ENCODE measurements at regions not wholly inside any gene's neighbourhood (a gene's known extent, or its start where the extent isn't known, plus 50 kb on each side); places are given as distances from the start of the nearest gene placed in this dataset.

- Histone ChIP-seq H3K4me2 (ENCODE audit: low read length) (no peak overlapping the region), H2AFZ (ENCODE audit: low read length) (no peak overlapping the region)
Observed at GRCh38 chr3:182142928-182143327, 431.2 kb downstream of the SOX2 start.

GRCh38 chr3:182143903-182144302 is 432.2 kb downstream of the SOX2 start:
- TF ChIP-seq EZH2 (IDR thresholded peaks at IDR 0.05; ENCODE audit: borderline replicate concordance, low read length) = no peak
- no peak for TF ChIP-seq CTCF (IDR thresholded peaks at IDR 0.05; ENCODE audit: low read length)
- no peaks in the 10 kb centered on the region for H3K36me3 ChIP-seq (ENCODE audit: insufficient read depth, low read length)
- no peak overlapping the region for H2AFZ ChIP-seq (ENCODE audit: low read length)
- no peaks in the 10 kb centered on the region for H3K9me3 ChIP-seq (ENCODE audit: low read length)
- H3K4me2 ChIP-seq (ENCODE audit: low read length) = no peak overlapping the region
- no peak overlapping the region for H3K9ac ChIP-seq (ENCODE audit: low read length)
- H4K20me1 ChIP-seq (ENCODE audit: insufficient read depth, low read length) = no peaks in the 10 kb centered on the region
- no peaks in the 10 kb centered on the region for H3F3A ChIP-seq (ENCODE audit: insufficient read depth, low read length)
- no peak overlapping the region for H3K4me3 ChIP-seq (ENCODE audit: low read depth, low read length, poor library complexity, severe bottlenecking)
- no peaks in the 10 kb centered on the region for H3K27me3 ChIP-seq (ENCODE audit: insufficient read depth, low read length)
- H3K79me2 ChIP-seq (ENCODE audit: insufficient read depth, low read length) = no peaks in the 10 kb centered on the region
- H3K4me1 ChIP-seq (ENCODE audit: insufficient read depth, low read length, severe bottlenecking) = no peaks in the 10 kb centered on the region
- no peaks in the 10 kb centered on the region for H3K9me2 ChIP-seq (ENCODE audit: low read depth, low read length)
- H3K27ac ChIP-seq (ENCODE audit: low read depth, low read length, poor library complexity, severe bottlenecking) = no peak overlapping the region

More at GRCh38 chr3:182142928-182143327, 431.2 kb downstream of the SOX2 start:
- Histone ChIP-seq H3K9me2 (ENCODE audit: low read depth, low read length) (no peaks in the 10 kb centered on the region), H3F3A (ENCODE audit: insufficient read depth, low read length) (no peaks in the 10 kb centered on the region), H3K27ac (ENCODE audit: low read depth, low read length, poor library complexity, severe bottlenecking) (no peak overlapping the region), H4K20me1 (ENCODE audit: insufficient read depth, low read length) (no peaks in the 10 kb centered on the region), H3K4me1 (ENCODE audit: insufficient read depth, low read length, severe bottlenecking) (no peaks in the 10 kb centered on the region), H3K9ac (ENCODE audit: low read length) (no peak overlapping the region), H3K9me3 (ENCODE audit: low read length) (no peaks in the 10 kb centered on the region), H3K79me2 (ENCODE audit: insufficient read depth, low read length) (no peaks in the 10 kb centered on the region), H3K27me3 (ENCODE audit: insufficient read depth, low read length) (no peaks in the 10 kb centered on the region), H3K36me3 (ENCODE audit: insufficient read depth, low read length) (no peaks in the 10 kb centered on the region), H3K4me3 (ENCODE audit: low read depth, low read length, poor library complexity, severe bottlenecking) (no peak overlapping the region)
- TF ChIP-seq CTCF (IDR thresholded peaks at IDR 0.05; ENCODE audit: low read length) = no peak
- TF ChIP-seq EZH2 (IDR thresholded peaks at IDR 0.05; ENCODE audit: borderline replicate concordance, low read length) = no peak

- Histone ChIP-seq H3K9me2 (ENCODE audit: low read depth, low read length) (no peaks in the 10 kb centered on the region; the same call in 1 of the 2 replicates), H3K9ac (ENCODE audit: low read length) (no peak overlapping the region), H4K20me1 (ENCODE audit: insufficient read depth, low read length) (no peaks in the 10 kb centered on the region), H3K27ac (ENCODE audit: low read depth, low read length, poor library complexity, severe bottlenecking) (no peak overlapping the region), H3K27me3 (ENCODE audit: insufficient read depth, low read length) (no peaks in the 10 kb centered on the region), H3K4me3 (ENCODE audit: low read depth, low read length, poor library complexity, severe bottlenecking) (no peak overlapping the region), H3K9me3 (ENCODE audit: low read length) (no peaks in the 10 kb centered on the region), H3K4me1 (ENCODE audit: insufficient read depth, low read length, severe bottlenecking) (no peaks in the 10 kb centered on the region), H3K79me2 (ENCODE audit: insufficient read depth, low read length) (no peaks in the 10 kb centered on the region), H2AFZ (ENCODE audit: low read length) (no peak overlapping the region), H3K4me2 (ENCODE audit: low read length) (no peak overlapping the region), H3K36me3 (ENCODE audit: insufficient read depth, low read length) (no peaks in the 10 kb centered on the region; the same call in 1 of the 2 replicates), H3F3A (ENCODE audit: insufficient read depth, low read length) (no peaks in the 10 kb centered on the region)
- TF ChIP-seq EZH2 (IDR thresholded peaks at IDR 0.05; ENCODE audit: borderline replicate concordance, low read length) (no peak), CTCF (IDR thresholded peaks at IDR 0.05; ENCODE audit: low read length) (no peak)
Observed at GRCh38 chr3:182148360-182148759, 436.6 kb downstream of the SOX2 start.

Data from OCI-LY1 (cell line).